ENCODE measurements at regions not wholly inside any gene's neighbourhood (a gene's known extent, or its start where the extent isn't known, plus 50 kb on each side); places are given as distances from the start of the nearest gene placed in this dataset.

DNA sequence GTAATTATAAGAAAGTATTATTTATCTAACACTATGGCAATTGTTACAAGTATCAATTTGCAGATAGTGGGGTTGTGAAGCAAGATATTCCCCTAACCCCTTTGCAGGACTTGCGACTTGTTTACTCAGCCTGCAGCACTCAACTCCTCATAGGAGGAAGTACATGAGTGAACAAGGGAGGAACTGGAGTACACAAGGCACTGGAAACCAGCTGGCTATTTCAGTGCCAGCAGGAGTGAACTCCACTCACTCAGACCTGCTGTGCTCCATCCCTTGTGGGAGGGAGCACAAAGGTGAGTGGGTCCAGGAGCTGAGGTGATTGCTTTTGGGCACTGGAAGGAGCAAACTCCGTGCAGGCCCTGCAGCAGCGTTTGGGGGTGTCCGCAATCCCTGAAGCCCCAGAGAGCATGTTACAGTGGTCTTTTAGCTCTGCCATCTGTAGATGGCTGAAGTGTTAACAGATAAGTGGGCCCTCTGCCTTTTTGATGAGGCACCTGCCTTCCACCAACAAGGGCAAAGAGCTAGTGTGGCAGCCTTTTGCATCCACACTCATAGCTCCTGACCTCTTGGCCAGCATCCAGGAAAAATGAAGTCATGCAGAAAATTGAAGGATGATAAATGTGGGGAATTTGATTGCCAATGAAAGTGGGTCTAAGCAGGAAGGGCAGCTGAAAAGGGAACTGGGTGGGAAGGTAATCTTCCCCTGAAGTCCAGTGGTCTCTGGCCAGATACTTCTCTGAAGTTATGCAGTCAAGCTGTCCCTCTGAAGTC lies 802.2 kb upstream of the MIR17HG start:
- Histone ChIP-seq H3K27ac (no peak overlapping the region), H3K27me3 (no peaks in the 10 kb centered on the region), H3K9me3 (peaks cover 6 to 7% of the 10 kb centered on the region in 2 donors), H3K4me3 (no peak overlapping the region), H3K36me3 (no peaks in the 10 kb centered on the region), H3K4me1 (no peaks in the 10 kb centered on the region)
- intact Hi-C loops (cut with DNase I; ENCODE audit: low total_unique reads), result no loop called here
- DNase-seq (ENCODE audit: low spot score in 2 of 2), result no peak
- TF ChIP-seq POLR2A (IDR thresholded peaks at IDR 0.05) (no peak), POLR2AphosphoS5 (IDR thresholded peaks at IDR 0.05) (no peak)
- TF ChIP-seq, protein P1, sequence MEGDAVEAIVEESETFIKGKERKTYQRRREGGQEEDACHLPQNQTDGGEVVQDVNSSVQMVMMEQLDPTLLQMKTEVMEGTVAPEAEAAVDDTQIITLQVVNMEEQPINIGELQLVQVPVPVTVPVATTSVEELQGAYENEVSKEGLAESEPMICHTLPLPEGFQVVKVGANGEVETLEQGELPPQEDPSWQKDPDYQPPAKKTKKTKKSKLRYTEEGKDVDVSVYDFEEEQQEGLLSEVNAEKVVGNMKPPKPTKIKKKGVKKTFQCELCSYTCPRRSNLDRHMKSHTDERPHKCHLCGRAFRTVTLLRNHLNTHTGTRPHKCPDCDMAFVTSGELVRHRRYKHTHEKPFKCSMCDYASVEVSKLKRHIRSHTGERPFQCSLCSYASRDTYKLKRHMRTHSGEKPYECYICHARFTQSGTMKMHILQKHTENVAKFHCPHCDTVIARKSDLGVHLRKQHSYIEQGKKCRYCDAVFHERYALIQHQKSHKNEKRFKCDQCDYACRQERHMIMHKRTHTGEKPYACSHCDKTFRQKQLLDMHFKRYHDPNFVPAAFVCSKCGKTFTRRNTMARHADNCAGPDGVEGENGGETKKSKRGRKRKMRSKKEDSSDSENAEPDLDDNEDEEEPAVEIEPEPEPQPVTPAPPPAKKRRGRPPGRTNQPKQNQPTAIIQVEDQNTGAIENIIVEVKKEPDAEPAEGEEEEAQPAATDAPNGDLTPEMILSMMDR (IDR thresholded peaks at IDR 0.05), result no peak

DNA sequence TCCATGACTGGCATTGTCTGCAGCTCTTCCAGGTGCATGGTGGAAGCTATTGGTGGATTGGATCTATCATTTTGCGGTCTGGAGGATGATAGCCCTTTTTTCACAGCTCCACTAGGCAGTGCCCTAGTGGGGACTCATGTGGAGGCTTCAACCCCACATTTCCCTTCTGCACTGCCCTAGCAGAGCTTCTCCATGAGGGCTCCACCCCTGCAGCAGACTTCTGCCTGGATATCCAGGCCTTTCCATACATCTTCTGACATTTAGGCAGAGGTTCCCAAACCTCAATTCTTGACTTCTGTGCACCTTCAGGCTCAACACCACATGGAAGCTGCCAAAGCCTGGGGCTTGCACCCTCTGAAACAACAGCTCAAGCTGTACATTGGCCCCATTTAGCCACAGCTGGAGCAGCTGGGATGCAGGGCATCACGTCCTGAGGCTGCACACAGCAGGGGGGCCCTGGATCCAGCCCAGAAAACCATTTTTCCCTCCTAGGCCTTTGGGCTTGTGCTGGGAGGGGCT lies 800.2 kb upstream of the MIR17HG start:
- no peak for DNase-seq (ENCODE audit: low spot score in 2 of 2)
- H3K36me3 ChIP-seq, result no peaks in the 10 kb centered on the region
- H3K4me3 ChIP-seq, result no peak overlapping the region
- TF ChIP-seq POLR2A (IDR thresholded peaks at IDR 0.05) (no peak), POLR2AphosphoS5 (IDR thresholded peaks at IDR 0.05) (no peak)
- TF ChIP-seq, protein P1 (IDR thresholded peaks at IDR 0.05), result no peak
- no peak overlapping the region for H3K27ac ChIP-seq
- H3K9me3 ChIP-seq, result peaks cover 6 to 7% of the 10 kb centered on the region in 2 donors
- intact Hi-C loops (cut with DNase I; ENCODE audit: low total_unique reads), result no loop called here
- H3K4me1 ChIP-seq, result no peaks in the 10 kb centered on the region
- no peaks in the 10 kb centered on the region for H3K27me3 ChIP-seq

DNA sequence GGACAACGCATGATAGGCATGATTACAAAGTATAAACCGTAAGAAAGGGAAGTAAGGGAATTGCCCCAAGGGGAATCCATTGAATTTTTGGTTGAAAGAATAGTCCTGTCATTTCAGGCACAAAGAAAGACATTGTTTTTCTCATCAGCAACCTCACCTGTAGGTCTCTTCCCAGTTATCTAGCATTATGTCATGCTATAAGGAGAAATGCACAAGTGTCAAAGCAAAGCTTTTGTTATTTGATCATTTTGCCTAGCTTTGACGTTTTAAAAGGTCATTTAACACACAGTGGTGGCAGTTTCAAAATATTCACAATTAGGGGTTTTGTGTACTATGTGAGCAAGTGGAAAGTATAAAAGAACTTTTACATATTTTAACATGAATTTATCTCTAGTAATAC lies 796.2 kb upstream of the MIR17HG start:
- no peak overlapping the region for H3K27ac ChIP-seq
- peaks cover 6 to 7% of the 10 kb centered on the region in 2 donors for H3K9me3 ChIP-seq
- no peaks in the 10 kb centered on the region for H3K27me3 ChIP-seq
- no peak for DNase-seq (ENCODE audit: low spot score in 2 of 2)
- H3K4me1 ChIP-seq, result no peaks in the 10 kb centered on the region
- no peaks in the 10 kb centered on the region for H3K36me3 ChIP-seq
- intact Hi-C loops (cut with DNase I; ENCODE audit: low total_unique reads), result no loop called here
- H3K4me3 ChIP-seq, result no peak overlapping the region
- TF ChIP-seq POLR2AphosphoS5 (IDR thresholded peaks at IDR 0.05), result no peak
- TF ChIP-seq, protein P1 (IDR thresholded peaks at IDR 0.05), result no peak
- no peak for TF ChIP-seq POLR2A (IDR thresholded peaks at IDR 0.05)

DNA sequence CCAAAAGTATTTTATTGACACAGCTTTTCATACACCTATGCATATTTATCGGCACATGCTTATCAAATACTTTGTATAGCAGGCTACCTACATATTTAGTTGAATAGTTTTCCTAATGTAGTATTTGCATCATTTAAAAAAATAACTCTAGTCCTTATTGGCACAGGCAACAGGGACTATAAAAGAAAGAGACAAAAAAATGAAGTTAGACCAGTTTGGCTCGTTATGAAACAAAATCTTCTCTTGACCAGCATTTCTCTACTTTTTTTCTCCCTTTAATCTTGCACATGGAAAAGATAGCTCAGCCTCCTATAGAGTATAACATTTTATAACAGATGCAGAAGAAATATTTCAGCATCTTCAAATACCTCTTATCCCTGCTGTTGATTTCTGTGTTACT lies 794.8 kb upstream of the MIR17HG start:
- TF ChIP-seq, protein P1 (IDR thresholded peaks at IDR 0.05), result no peak
- TF ChIP-seq POLR2AphosphoS5 (IDR thresholded peaks at IDR 0.05), result no peak
- no peak for TF ChIP-seq POLR2A (IDR thresholded peaks at IDR 0.05)
- intact Hi-C loops (cut with DNase I; ENCODE audit: low total_unique reads), result no loop called here
- no peaks in the 10 kb centered on the region for H3K27me3 ChIP-seq
- H3K4me3 ChIP-seq, result no peak overlapping the region
- H3K27ac ChIP-seq, result no peak overlapping the region
- H3K36me3 ChIP-seq, result no peaks in the 10 kb centered on the region
- no peak for DNase-seq (ENCODE audit: low spot score in 2 of 2)
- H3K4me1 ChIP-seq, result no peaks in the 10 kb centered on the region
- no peaks in the 10 kb centered on the region for H3K9me3 ChIP-seq

DNA sequence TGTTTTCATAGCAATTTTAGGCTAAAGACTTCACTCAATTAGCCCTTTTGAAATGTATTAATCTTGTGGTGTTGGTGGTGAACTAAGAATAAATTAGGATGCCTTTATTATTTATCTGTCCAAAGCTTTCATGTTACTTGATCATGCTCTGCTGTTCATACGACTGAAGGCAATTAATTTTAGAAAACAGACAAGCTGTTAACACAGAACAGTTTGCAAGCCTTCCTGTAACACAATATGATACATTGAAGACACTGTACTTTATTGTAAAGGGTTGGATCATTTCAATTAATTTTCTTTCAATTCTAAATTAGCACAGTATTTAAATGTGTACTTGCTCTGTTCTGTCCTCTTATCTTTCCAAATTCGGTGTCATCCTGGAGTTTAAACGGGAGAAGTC lies 794.3 kb upstream of the MIR17HG start:
- Histone ChIP-seq H3K4me1 (no peaks in the 10 kb centered on the region), H3K36me3 (no peaks in the 10 kb centered on the region), H3K27me3 (no peaks in the 10 kb centered on the region), H3K9me3 (no peaks in the 10 kb centered on the region), H3K4me3 (no peak overlapping the region), H3K27ac (no peak overlapping the region)
- TF ChIP-seq POLR2AphosphoS5 (IDR thresholded peaks at IDR 0.05) (no peak), POLR2A (IDR thresholded peaks at IDR 0.05) (no peak)
- TF ChIP-seq, protein P1 (IDR thresholded peaks at IDR 0.05), result no peak
- intact Hi-C loops (cut with DNase I; ENCODE audit: low total_unique reads), result no loop called here
- DNase-seq (ENCODE audit: low spot score in 2 of 2), result no peak
